ENCODE measurements at regions not wholly inside any gene's neighbourhood (a gene's known extent, or its start where the extent isn't known, plus 50 kb on each side); places are given as distances from the start of the nearest gene placed in this dataset.

DNA sequence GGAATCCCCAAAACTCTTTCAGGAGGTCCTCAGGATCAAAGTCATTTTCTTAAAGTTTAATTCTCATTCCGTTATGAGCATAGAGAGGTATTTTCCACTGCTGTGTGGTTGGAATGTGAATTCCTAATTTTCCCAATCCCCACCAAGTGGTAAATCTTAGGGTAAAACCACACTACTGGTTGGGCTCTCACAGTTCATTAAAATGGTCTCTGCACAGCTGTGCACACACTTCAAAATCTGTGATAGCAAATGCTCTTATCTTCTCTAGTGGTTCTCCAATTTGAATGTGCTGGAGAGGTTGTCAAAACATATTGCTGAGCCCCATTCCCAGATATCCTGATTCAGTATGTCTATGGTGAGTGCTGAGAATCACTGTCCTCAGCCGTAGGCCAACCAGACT lies 189.1 kb downstream of the BMP4 start:
- Histone ChIP-seq H3K4me2 (replicated peaks; ENCODE audit: extremely low read depth, low read length, poor library complexity, severe bottlenecking) (no peak overlapping the region), H3K27me3 (ENCODE audit: control insufficient read depth in 2 of 2, insufficient read depth in 2 of 2, low read length in 2 of 2) (no peaks in the 10 kb centered on the region), H2AFZ (ENCODE audit: insufficient read depth, low read depth, low read length, poor library complexity, severe bottlenecking) (no peak overlapping the region), H3K36me3 (replicated peaks in 1 of 2; ENCODE audit: control insufficient read depth in 1 of 2, insufficient read depth in 2 of 2, low read length in 2 of 2) (no peaks in the 10 kb centered on the region), H3K79me2 (ENCODE audit: insufficient read depth, low read length) (no peaks in the 10 kb centered on the region), H3K27ac (ENCODE audit: low read depth in 1 of 2, low read length in 2 of 2) (no peak overlapping the region), H3K4me1 (ENCODE audit: control insufficient read depth in 1 of 2, insufficient read depth in 2 of 2, low read length in 2 of 2) (no peaks in the 10 kb centered on the region), H4K20me1 (ENCODE audit: insufficient read depth, low read length) (no peaks in the 10 kb centered on the region), H3K4me3 (replicated peaks in 1 of 3; ENCODE audit: low read depth in 2 of 3, low read length in 3 of 3) (no peak overlapping the region), H3K9ac (ENCODE audit: insufficient read depth, low read length, poor library complexity, severe bottlenecking) (no peak overlapping the region), H3K9me3 (replicated peaks in 1 of 2; ENCODE audit: control insufficient read depth in 1 of 2, insufficient read depth in 1 of 2, low read length in 2 of 2) (no peaks in the 10 kb centered on the region)
- DNase-seq, result no peak
- H3K4me3 Mint-ChIP-seq, result no peak overlapping the region
- no peaks in the 10 kb centered on the region for H3K4me1 Mint-ChIP-seq
- H3K36me3 Mint-ChIP-seq, result no peaks in the 10 kb centered on the region
- H3K9me3 Mint-ChIP-seq, result peaks cover 0 to 3% (median 0%) of the 10 kb centered on the region in 7 donors
- intact Hi-C loops (cut with micrococcal nuclease), result no loop called here
- H3K27me3 Mint-ChIP-seq (ENCODE audit: low read depth in 3 of 3), result no peaks in the 10 kb centered on the region
- TF ChIP-seq, protein P1, sequence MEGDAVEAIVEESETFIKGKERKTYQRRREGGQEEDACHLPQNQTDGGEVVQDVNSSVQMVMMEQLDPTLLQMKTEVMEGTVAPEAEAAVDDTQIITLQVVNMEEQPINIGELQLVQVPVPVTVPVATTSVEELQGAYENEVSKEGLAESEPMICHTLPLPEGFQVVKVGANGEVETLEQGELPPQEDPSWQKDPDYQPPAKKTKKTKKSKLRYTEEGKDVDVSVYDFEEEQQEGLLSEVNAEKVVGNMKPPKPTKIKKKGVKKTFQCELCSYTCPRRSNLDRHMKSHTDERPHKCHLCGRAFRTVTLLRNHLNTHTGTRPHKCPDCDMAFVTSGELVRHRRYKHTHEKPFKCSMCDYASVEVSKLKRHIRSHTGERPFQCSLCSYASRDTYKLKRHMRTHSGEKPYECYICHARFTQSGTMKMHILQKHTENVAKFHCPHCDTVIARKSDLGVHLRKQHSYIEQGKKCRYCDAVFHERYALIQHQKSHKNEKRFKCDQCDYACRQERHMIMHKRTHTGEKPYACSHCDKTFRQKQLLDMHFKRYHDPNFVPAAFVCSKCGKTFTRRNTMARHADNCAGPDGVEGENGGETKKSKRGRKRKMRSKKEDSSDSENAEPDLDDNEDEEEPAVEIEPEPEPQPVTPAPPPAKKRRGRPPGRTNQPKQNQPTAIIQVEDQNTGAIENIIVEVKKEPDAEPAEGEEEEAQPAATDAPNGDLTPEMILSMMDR (IDR thresholded peaks at IDR 0.05), result no peak
- WGBS (ENCODE audit: insufficient coverage), result no CpG with 5 or more reads among the region's 2 CpGs
- H3K27ac Mint-ChIP-seq, result no peak overlapping the region

DNA sequence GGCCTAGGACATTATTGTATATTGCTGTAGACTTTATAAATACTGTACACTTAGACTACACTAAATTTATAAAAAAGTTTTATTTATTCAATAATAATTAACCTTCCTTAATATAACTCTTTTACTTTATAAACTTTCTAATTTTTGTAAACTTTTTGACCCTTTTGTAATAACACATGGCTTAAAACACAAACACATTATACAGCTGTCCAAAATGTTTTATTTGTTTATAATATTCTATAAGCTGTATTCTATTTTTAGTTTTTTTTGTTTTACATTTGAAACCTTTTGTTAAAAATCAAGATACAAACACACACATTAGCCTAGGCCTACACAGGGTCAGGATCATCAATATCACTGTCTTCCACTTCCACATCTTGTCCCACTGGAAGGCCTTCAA lies 190.0 kb downstream of the BMP4 start:
- TF ChIP-seq, protein P1 (IDR thresholded peaks at IDR 0.05), result no peak
- H3K27ac Mint-ChIP-seq, result no peak overlapping the region
- no peaks in the 10 kb centered on the region for H3K36me3 Mint-ChIP-seq
- no peak overlapping the region for H2AFZ ChIP-seq (ENCODE audit: insufficient read depth, low read depth, low read length, poor library complexity, severe bottlenecking)
- H3K9me3 ChIP-seq (replicated peaks in 1 of 2; ENCODE audit: control insufficient read depth in 1 of 2, insufficient read depth in 1 of 2, low read length in 2 of 2), result no peaks in the 10 kb centered on the region
- H3K9ac ChIP-seq (ENCODE audit: insufficient read depth, low read length, poor library complexity, severe bottlenecking), result no peak overlapping the region
- intact Hi-C loops (cut with micrococcal nuclease), result no loop called here
- no peaks in the 10 kb centered on the region for H3K79me2 ChIP-seq (ENCODE audit: insufficient read depth, low read length)
- DNase-seq, result no peak
- no peaks in the 10 kb centered on the region for H3K4me1 Mint-ChIP-seq
- no peak overlapping the region for H3K4me3 ChIP-seq (replicated peaks in 1 of 3; ENCODE audit: low read depth in 2 of 3, low read length in 3 of 3)
- H3K4me3 Mint-ChIP-seq, result no peak overlapping the region
- H3K27ac ChIP-seq (ENCODE audit: low read depth in 1 of 2, low read length in 2 of 2), result no peak overlapping the region
- no peaks in the 10 kb centered on the region for H3K27me3 Mint-ChIP-seq (ENCODE audit: low read depth in 3 of 3)
- no peaks in the 10 kb centered on the region for H3K27me3 ChIP-seq (ENCODE audit: control insufficient read depth in 2 of 2, insufficient read depth in 2 of 2, low read length in 2 of 2)
- H4K20me1 ChIP-seq (ENCODE audit: insufficient read depth, low read length), result no peaks in the 10 kb centered on the region
- H3K36me3 ChIP-seq (replicated peaks in 1 of 2; ENCODE audit: control insufficient read depth in 1 of 2, insufficient read depth in 2 of 2, low read length in 2 of 2), result no peaks in the 10 kb centered on the region
- no peak overlapping the region for H3K4me2 ChIP-seq (replicated peaks; ENCODE audit: extremely low read depth, low read length, poor library complexity, severe bottlenecking)
- peaks cover 0 to 8% (median 0%) of the 10 kb centered on the region in 7 donors for H3K9me3 Mint-ChIP-seq
- no peaks in the 10 kb centered on the region for H3K4me1 ChIP-seq (ENCODE audit: control insufficient read depth in 1 of 2, insufficient read depth in 2 of 2, low read length in 2 of 2)

Data from CD14-positive monocyte (primary cell).